MM.1S (cell line): ENCODE measurements at regions not wholly inside any gene's neighbourhood (a gene's known extent, or its start where the extent isn't known, plus 50 kb on each side); places are given as distances from the start of the nearest gene placed in this dataset.

ENCODE experiments used
- EZH2 ChIP-seq: fragments of 300-600 bp; sonication (generic); optimal IDR thresholded peaks from 2 replicates; pipeline ENCODE3; 2017; ENCODE audit warnings: low read depth, mild to moderate bottlenecking, antibody characterized with exemption, low read length, mixed read lengths
- TF ChIP-seq, protein P1 (sequence below): fragments of 300-600 bp; sonication (generic); IDR thresholded peaks from 2 replicates; pipeline ENCODE4 v1.5.1; 2016; ENCODE audit warnings: antibody characterized with exemption, low read length, mixed read lengths

DNA sequence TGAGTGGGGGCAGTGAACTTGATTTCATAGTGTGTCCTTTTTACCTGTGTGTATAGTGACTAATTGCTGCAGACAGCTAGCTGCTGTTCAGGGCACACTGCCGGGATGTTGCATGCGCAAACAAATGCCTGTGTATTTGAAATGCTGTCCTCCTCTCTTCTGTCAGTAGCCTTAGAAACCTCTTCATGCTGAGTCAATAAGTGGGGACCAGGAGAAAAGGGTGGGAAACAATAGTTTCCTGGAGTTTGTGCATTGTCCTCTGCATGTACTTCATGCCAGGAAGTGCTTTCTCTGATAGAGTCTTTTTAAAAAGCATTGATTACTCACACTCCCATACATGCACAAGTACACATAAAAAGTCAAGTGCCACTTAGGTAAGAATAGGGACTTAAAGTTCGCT, 1183.7 kb upstream of the CELF2 start:
- TF ChIP-seq, protein P1, sequence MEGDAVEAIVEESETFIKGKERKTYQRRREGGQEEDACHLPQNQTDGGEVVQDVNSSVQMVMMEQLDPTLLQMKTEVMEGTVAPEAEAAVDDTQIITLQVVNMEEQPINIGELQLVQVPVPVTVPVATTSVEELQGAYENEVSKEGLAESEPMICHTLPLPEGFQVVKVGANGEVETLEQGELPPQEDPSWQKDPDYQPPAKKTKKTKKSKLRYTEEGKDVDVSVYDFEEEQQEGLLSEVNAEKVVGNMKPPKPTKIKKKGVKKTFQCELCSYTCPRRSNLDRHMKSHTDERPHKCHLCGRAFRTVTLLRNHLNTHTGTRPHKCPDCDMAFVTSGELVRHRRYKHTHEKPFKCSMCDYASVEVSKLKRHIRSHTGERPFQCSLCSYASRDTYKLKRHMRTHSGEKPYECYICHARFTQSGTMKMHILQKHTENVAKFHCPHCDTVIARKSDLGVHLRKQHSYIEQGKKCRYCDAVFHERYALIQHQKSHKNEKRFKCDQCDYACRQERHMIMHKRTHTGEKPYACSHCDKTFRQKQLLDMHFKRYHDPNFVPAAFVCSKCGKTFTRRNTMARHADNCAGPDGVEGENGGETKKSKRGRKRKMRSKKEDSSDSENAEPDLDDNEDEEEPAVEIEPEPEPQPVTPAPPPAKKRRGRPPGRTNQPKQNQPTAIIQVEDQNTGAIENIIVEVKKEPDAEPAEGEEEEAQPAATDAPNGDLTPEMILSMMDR, result no peak
- no peak for TF ChIP-seq EZH2
